Astrocyte of the spinal cord (primary cell): ENCODE measurements at regions not wholly inside any gene's neighbourhood (a gene's known extent, or its start where the extent isn't known, plus 50 kb on each side); places are given as distances from the start of the nearest gene placed in this dataset.

Experiments
- DNase-seq: peaks from one replicate; pipeline ENCODE4 v3.0.0; 2011; ENCODE audit warnings: low read depth, low spot score
- H3K4me3 ChIP-seq: 2 replicates; pipeline ENCODE4 v1.5.1; 2011; ENCODE audit warnings: low read depth, mild to moderate bottlenecking, low read length, moderate library complexity
- in situ Hi-C: cut with HindIII; loops from 2 replicates; pipeline ENCODE4 v1.10.0; 2017; ENCODE audit warnings: low sequenced_read_pairs
- TF ChIP-seq, protein P1 (sequence below): IDR thresholded peaks from 2 replicates; pipeline ENCODE4 v1.5.1; 2012; ENCODE audit warnings: low read depth, mild to moderate bottlenecking, low read length, inconsistent platforms

DNA sequence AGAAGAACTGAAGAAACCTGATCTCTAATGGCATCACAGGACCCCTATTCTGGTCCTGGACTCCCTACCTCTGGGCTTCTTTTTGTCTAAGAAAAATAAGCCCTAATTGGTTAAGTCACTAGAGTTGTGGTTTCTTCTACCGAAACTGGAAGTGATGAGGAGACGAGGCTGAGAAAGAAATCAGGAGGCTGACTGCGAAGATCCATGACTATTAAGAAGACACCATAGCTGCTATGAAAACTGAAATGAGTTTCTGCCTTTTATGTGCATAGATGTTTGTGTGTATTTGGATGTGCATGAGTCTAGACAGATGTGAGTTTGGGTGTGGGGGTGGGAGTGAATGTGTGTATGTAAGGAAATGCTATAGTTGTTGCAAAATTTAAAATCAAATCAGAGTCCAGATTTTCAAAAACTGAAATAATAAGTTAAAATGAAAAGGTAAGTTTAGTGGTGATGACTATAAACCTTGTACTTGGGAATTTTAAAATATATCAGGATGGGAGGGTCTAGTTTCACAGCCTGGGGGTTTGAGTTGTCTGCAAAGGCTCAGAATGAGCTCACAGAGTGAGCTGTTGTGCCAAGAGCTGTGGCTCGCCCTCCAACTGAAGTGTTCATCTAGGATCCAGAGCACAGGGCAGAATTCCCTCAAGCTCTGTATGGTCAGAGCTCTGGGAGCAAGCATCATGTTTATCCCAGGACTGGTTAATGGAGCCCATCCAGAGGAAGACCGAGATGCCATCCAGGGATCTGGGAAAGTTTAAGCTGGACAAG lies 94.9 kb downstream of the VCPKMT start:
- in situ Hi-C loops, result no loop called here
- no peak overlapping the region for H3K4me3 ChIP-seq
- TF ChIP-seq, protein P1, sequence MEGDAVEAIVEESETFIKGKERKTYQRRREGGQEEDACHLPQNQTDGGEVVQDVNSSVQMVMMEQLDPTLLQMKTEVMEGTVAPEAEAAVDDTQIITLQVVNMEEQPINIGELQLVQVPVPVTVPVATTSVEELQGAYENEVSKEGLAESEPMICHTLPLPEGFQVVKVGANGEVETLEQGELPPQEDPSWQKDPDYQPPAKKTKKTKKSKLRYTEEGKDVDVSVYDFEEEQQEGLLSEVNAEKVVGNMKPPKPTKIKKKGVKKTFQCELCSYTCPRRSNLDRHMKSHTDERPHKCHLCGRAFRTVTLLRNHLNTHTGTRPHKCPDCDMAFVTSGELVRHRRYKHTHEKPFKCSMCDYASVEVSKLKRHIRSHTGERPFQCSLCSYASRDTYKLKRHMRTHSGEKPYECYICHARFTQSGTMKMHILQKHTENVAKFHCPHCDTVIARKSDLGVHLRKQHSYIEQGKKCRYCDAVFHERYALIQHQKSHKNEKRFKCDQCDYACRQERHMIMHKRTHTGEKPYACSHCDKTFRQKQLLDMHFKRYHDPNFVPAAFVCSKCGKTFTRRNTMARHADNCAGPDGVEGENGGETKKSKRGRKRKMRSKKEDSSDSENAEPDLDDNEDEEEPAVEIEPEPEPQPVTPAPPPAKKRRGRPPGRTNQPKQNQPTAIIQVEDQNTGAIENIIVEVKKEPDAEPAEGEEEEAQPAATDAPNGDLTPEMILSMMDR, result no peak
- DNase-seq, result no peak

DNA sequence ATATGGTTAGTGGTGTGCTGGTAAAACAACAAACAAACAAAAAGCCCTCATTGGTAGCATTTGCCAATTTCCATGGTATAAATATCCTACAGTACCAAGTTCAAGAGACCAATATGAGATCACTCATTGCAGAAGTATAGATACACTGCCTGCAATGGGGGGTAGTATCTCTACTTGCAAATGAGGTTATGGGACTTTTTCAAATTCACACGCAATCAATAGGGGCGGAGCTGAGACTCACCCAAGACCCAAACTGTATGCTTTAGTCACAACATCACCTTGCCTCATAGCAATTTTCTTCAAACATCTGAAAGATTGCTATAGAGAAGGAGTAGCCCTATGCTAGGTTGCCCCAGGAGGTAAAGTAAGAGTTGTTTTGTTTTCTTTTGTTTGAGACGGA lies 93.7 kb downstream of the VCPKMT start:
- H3K4me3 ChIP-seq, result no peak overlapping the region
- in situ Hi-C loops, result no loop called here
- DNase-seq, result no peak
- TF ChIP-seq, protein P1, result no peak

DNA sequence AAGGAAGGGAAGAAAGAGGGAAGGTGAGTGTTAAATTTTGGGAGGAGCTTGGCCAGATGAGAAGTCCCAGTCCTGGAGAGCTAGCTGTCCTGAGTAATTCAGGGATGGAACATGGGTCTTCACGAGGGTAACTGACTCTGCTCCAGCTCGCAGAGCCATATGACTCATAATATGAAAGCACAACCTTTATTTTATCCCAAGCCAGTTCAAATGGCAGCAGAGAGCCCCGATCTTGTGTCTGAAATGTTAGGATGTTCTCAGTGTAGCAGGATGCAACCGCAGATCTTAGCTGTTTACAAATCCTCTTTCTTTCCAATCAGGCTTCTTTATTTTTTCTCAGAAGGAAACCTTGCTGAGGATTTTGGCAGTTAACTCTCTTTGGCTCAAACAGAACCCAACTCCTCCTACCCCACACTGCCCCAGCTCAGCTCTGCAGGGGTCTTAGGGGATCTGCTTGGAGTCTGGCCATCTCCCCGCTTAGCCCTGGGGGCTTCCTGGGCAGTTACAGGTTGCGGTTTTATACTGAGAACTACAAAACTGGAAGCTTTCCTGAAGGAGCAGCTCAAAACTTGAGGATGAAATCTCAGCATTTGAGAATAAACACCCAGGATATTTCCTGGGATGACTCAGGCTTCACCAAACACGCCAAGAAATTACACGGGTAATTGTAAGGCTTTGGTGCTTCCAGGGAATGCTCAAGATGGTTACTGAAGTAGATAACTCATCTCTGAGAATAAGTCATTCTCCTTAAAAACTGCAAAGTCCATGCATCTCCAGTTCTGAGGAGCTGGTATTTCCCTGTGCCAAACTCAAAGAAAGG lies 92.5 kb downstream of the VCPKMT start:
- H3K4me3 ChIP-seq, result peak overlapping the region; percentile 10
- TF ChIP-seq, protein P1, result no peak
- in situ Hi-C loops, result no loop called here
- peak; percentile 89 for DNase-seq

DNA sequence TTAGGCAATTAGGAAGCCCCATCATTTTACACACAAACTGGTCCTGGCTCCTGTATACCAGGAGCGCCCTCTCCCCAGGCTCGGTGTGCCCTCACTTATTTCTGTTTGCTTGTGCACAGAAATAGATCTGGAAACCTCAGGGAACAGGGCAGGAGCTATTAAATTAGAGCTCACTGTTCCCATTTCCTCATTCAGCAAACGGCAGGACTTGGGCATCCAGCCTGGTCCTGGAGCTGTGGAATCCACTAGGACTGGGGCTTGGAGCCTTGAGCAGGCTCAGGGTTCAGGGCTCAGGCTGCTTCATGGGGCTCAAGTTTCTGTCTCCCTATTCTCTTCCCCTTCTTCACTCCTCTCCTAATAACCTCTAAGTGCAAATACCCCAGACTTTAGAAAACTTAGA lies 91.3 kb downstream of the VCPKMT start:
- no peak for DNase-seq
- in situ Hi-C loops, result no loop called here
- TF ChIP-seq, protein P1, result no peak
- H3K4me3 ChIP-seq, result no peak overlapping the region

DNA sequence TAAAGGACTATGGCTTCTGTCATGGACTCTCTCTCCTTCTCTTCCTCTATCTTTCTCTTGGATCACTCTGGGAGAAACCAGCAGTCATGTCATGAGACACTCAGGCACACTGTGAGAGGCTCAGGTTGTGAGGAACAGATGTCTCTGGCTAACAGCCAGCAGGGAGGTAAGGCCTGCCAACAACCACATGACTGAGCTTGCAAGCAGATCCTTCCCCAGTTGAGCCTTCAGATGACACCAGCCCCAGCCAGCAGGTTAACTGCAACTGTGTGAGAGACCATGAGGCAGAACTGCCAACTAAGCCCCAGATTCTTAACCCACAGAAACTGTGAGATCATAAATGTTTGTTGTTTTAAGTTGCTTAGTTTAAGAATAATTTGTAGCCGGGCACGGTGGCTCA lies 90.6 kb downstream of the VCPKMT start:
- in situ Hi-C loops, result no loop called here
- peak; percentile 48 for DNase-seq
- no peak overlapping the region for H3K4me3 ChIP-seq
- TF ChIP-seq, protein P1, result no peak

DNA sequence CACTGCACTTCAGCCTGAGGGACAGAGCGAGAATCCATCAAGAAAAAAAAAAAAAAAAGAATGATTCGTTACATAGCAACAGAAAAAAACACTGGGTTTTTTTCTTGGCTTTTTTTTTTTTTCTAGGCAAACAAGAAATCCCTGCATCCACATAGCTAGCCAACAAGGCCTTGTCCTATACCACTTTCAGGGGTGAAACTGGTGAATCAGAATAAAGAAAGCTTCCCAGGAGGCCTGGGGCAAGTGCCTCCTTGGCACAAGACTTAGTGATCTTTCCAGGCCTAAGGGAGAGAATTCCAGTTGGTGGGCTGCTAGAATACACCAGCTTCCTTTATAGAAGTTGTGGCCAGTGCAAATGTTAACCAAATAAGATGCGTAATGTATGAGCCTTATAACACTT lies 90.0 kb downstream of the VCPKMT start:
- TF ChIP-seq, protein P1, result no peak
- DNase-seq, result no peak
- H3K4me3 ChIP-seq, result no peak overlapping the region
- in situ Hi-C loops, result no loop called here
